Fibroblast of lung (primary cell): ENCODE measurements at regions not wholly inside any gene's neighbourhood (a gene's known extent, or its start where the extent isn't known, plus 50 kb on each side); places are given as distances from the start of the nearest gene placed in this dataset.

Experiments used
- DNase-seq, 2 donors: peaks; one replicate each; pipeline versions ENCODE4 v3.0.0 to v3.0.0-alpha.2; 2010; ENCODE audit warnings: low read depth in 2 of 2
- H2AFZ ChIP-seq: 2 replicates; pipeline ENCODE4 v1.5.1; 2012; ENCODE audit warnings: low read length, control low read depth, inconsistent platforms
- H3K27ac ChIP-seq: 2 replicates; pipeline ENCODE4 v1.5.1; 2011; ENCODE audit warnings: low read length, control low read depth; ENCODE audit not compliant: insufficient read depth
- H3K27me3 ChIP-seq: 2 replicates; pipeline ENCODE4 v1.5.1; 2011; ENCODE audit warnings: mild to moderate bottlenecking, low read length; ENCODE audit not compliant: control insufficient read depth, insufficient read depth
- H3K36me3 ChIP-seq: 2 replicates; pipeline ENCODE4 v1.5.1; 2011; ENCODE audit warnings: low read length; ENCODE audit not compliant: control insufficient read depth, insufficient read depth
- H3K4me1 ChIP-seq: 2 replicates; pipeline ENCODE4 v1.5.1; 2011; ENCODE audit warnings: low read length; ENCODE audit not compliant: control insufficient read depth, insufficient read depth; ENCODE audit errors: extremely low read depth
- H3K4me2 ChIP-seq: 2 replicates; pipeline ENCODE4 v1.5.1; 2011; ENCODE audit warnings: low read length, control low read depth; ENCODE audit not compliant: insufficient read depth; ENCODE audit errors: extremely low read depth
- H3K4me3 ChIP-seq, 4 experiments: fragments of 200-600 bp in 1 of 4; sonication (generic) in 1 of 4; replicated peaks in 1 of 4; 2 replicates each; pipeline ENCODE4 v1.5.1; 2011 to 2016; ENCODE audit warnings: low read length in 4 of 4, low read depth in 3 of 4, mild to moderate bottlenecking in 3 of 4, control low read depth in 2 of 4, inconsistent platforms in 1 of 4, mixed read lengths in 1 of 4; ENCODE audit not compliant: insufficient read depth in 1 of 4; ENCODE audit errors: control extremely low read depth in 1 of 4
- H3K79me2 ChIP-seq: 2 replicates; pipeline ENCODE4 v1.5.1; 2012; ENCODE audit warnings: mild to moderate bottlenecking, low read length, inconsistent platforms; ENCODE audit not compliant: control insufficient read depth, insufficient read depth
- H3K9ac ChIP-seq: 2 replicates; pipeline ENCODE4 v1.5.1; 2011; ENCODE audit warnings: mild to moderate bottlenecking, low read length, control low read depth; ENCODE audit not compliant: insufficient read depth
- H3K9me3 ChIP-seq: 2 replicates; pipeline ENCODE4 v1.5.1; 2012; ENCODE audit warnings: low read depth, low read length; ENCODE audit not compliant: control insufficient read depth, insufficient read depth
- H4K20me1 ChIP-seq: 2 replicates; pipeline ENCODE4 v1.5.1; 2011; ENCODE audit warnings: low read length; ENCODE audit not compliant: control insufficient read depth, insufficient read depth; ENCODE audit errors: extremely low read depth
- EZH2 ChIP-seq: IDR thresholded peaks from 2 replicates; pipeline ENCODE4 v1.5.1; 2012; ENCODE audit warnings: low read length, control low read depth, mild to moderate bottlenecking; ENCODE audit errors: missing control alignments
- TF ChIP-seq, protein P1 (sequence below), 2 donors: IDR thresholded peaks in 1 of 2; conservative IDR thresholded peaks in 1 of 2; 1 replicate in 1 of 2; 2 replicates in 1 of 2; pipeline ENCODE4 v1.5.1; 2011 to 2012; ENCODE audit warnings: low read length in 2 of 2, control low read depth in 1 of 2, inconsistent platforms in 1 of 2, low read depth in 1 of 2, mild to moderate bottlenecking in 1 of 2

DNA sequence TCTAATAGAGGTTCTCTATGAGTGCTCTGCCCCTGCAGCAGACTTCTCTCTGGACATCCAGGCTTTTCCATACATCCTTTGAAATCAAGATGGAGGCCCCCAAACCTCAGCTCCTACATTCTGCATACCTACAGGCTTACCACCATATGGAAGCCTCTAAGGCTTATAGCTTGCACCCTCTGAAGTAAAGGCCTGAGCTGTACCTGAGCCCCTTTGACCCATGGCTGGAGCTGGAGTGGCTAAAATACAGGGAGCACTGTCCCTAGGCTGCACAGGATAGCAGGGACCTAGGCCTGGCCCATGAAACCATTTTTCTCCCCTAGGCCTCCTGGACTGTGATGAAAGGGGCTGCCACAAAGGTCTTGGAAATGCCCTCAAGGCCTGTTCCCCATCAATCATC is 1086.1 kb upstream of the MIR17HG start:
- TF ChIP-seq EZH2 = no peak
- TF ChIP-seq, protein P1, sequence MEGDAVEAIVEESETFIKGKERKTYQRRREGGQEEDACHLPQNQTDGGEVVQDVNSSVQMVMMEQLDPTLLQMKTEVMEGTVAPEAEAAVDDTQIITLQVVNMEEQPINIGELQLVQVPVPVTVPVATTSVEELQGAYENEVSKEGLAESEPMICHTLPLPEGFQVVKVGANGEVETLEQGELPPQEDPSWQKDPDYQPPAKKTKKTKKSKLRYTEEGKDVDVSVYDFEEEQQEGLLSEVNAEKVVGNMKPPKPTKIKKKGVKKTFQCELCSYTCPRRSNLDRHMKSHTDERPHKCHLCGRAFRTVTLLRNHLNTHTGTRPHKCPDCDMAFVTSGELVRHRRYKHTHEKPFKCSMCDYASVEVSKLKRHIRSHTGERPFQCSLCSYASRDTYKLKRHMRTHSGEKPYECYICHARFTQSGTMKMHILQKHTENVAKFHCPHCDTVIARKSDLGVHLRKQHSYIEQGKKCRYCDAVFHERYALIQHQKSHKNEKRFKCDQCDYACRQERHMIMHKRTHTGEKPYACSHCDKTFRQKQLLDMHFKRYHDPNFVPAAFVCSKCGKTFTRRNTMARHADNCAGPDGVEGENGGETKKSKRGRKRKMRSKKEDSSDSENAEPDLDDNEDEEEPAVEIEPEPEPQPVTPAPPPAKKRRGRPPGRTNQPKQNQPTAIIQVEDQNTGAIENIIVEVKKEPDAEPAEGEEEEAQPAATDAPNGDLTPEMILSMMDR (conservative IDR thresholded peaks at IDR 0.05 in 1 of 2, IDR thresholded peaks at IDR 0.05 in 1 of 2; ENCODE audit: low read depth in 1 of 2, low read length in 2 of 2) = no peak

DNA sequence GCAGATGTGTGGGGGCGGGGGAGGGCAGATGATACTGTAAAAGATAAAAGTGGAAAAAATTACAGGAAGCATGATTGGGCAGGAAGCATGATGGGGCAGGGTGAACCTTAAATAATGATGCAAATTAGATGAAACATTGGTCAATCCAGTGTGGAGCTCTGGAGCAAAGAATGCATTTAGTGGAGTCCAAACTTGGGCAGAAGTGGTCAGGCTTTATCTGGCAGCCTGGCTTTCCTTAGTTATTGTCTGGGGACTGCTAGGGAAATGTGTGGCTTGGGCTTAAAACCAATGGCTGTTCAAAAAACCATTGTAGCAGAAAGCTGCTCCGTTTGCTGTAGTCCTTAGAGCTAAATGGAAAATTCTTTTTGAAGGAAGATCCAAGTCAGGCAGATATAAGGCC is 1077.3 kb upstream of the MIR17HG start:
- Histone ChIP-seq H2AFZ (no peak overlapping the region), H3K36me3 (no peaks in the 10 kb centered on the region), H3K4me3 (no peak overlapping the region), H3K4me1 (no peaks in the 10 kb centered on the region), H3K9ac (no peak overlapping the region), H4K20me1 (no peaks in the 10 kb centered on the region), H3K27me3 (no peaks in the 10 kb centered on the region), H3K79me2 (no peaks in the 10 kb centered on the region), H3K4me2 (no peak overlapping the region), H3K9me3 (no peaks in the 10 kb centered on the region), H3K27ac (no peak overlapping the region)
- peak in 1 of 2 donors; percentile 26 for DNase-seq
- no peak for TF ChIP-seq EZH2
- TF ChIP-seq, protein P1 (conservative IDR thresholded peaks at IDR 0.05 in 1 of 2, IDR thresholded peaks at IDR 0.05 in 1 of 2; ENCODE audit: low read depth in 1 of 2, low read length in 2 of 2) = no peak

More for the DNA sequence above, 1086.1 kb upstream of the MIR17HG start:
- H3K9me3 ChIP-seq = no peaks in the 10 kb centered on the region
- H3K4me2 ChIP-seq = no peak overlapping the region
- no peak overlapping the region for H2AFZ ChIP-seq
- no peak overlapping the region for H3K9ac ChIP-seq
- no peaks in the 10 kb centered on the region for H4K20me1 ChIP-seq
- no peak overlapping the region for H3K27ac ChIP-seq
- DNase-seq = no peak
- H3K79me2 ChIP-seq = no peaks in the 10 kb centered on the region
- no peaks in the 10 kb centered on the region for H3K36me3 ChIP-seq
- no peaks in the 10 kb centered on the region for H3K27me3 ChIP-seq
- no peak overlapping the region for H3K4me3 ChIP-seq
- no peaks in the 10 kb centered on the region for H3K4me1 ChIP-seq

DNA sequence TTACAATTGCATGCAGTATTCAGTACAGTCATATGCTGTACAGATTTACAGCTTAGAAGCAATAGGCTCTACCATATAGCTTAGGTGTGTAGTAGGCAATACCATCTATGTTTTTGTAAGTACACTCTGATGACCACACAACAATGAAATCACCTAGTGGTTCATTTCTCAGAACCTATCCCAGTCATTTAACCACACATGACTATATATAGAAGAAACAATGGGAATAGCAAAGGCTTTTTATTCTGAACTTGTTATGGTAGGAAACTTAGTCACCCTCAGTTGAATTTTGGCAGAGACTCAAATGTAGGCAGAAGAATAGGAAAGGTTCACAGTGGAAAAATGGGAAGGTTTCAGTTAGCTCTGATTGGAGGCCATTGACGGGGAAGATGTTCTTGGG is 1075.1 kb upstream of the MIR17HG start:
- no peaks in the 10 kb centered on the region for H3K4me1 ChIP-seq
- H3K9ac ChIP-seq = no peak overlapping the region
- no peak overlapping the region for H2AFZ ChIP-seq
- no peaks in the 10 kb centered on the region for H3K79me2 ChIP-seq
- H4K20me1 ChIP-seq = no peaks in the 10 kb centered on the region
- no peak overlapping the region for H3K4me3 ChIP-seq
- H3K27me3 ChIP-seq = no peaks in the 10 kb centered on the region
- no peak overlapping the region for H3K27ac ChIP-seq
- no peak for TF ChIP-seq EZH2
- TF ChIP-seq, protein P1 (conservative IDR thresholded peaks at IDR 0.05 in 1 of 2, IDR thresholded peaks at IDR 0.05 in 1 of 2; ENCODE audit: low read depth in 1 of 2, low read length in 2 of 2) = no peak
- peak; percentile 26 to 90 for DNase-seq
- no peak overlapping the region for H3K4me2 ChIP-seq
- no peaks in the 10 kb centered on the region for H3K9me3 ChIP-seq
- no peaks in the 10 kb centered on the region for H3K36me3 ChIP-seq
